SK-N-MC (cell line): ENCODE measurements at regions not wholly inside any gene's neighbourhood (a gene's known extent, or its start where the extent isn't known, plus 50 kb on each side); places are given as distances from the start of the nearest gene placed in this dataset.

Experiments
- EZH2 ChIP-seq: fragments of 200-600 bp; sonication (generic); IDR thresholded peaks from one replicate; pipeline ENCODE4 v1.6.1; 2017; ENCODE audit warnings: antibody characterized with exemption
- FOXP2 ChIP-seq: optimal IDR thresholded peaks from 2 replicates; pipeline ENCODE3; 2011; ENCODE audit warnings: mild to moderate bottlenecking, moderate library complexity; ENCODE audit not compliant: insufficient read depth; ENCODE audit errors: extremely low read length, control extremely low read depth
- POLR2AphosphoS5 ChIP-seq: IDR thresholded peaks from 2 replicates; pipeline ENCODE4 v1.6.1; 2012; ENCODE audit warnings: mild to moderate bottlenecking, low read depth, low read length, borderline replicate concordance

DNA sequence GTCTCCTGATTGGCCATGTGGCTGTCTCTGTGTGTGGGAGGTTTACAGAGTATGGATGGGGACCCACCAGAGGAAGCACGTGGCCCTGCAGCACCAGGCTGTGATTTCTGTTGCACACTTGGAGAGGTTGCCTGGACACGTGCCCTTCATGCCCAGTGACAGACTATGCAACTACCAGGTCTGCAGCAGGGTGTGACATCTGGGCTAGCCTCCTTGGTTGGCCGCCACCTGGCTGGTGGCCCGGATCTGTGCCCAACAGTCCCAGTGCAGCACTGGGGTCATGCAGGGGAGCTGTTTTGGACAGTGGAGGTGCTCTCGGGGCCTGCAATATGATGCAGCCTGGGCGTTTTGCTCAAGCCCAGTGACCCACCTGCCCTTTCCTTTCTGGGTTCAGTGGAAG lies 212.5 kb downstream of the UBE3A start:
- TF ChIP-seq EZH2: no peak
- no peak for TF ChIP-seq POLR2AphosphoS5
- TF ChIP-seq FOXP2: no peak
